ACHN (cell line): ENCODE measurements at regions not wholly inside any gene's neighbourhood (a gene's known extent, or its start where the extent isn't known, plus 50 kb on each side); places are given as distances from the start of the nearest gene placed in this dataset.

Source experiments
- DNase-seq: peaks from one replicate; pipeline ENCODE4 v3.0.0-alpha.2; 2015
- in situ Hi-C: cut with HindIII; loops from 2 replicates; pipeline ENCODE4 v1.10.0; 2017; ENCODE audit warnings: low sequenced_read_pairs, low pct_ligation_motif_present, low pct_unique_long_range_greater_than_20kb

- in situ Hi-C loops, result no loop called here
- no peak for DNase-seq
These were observed 134.4 kb downstream of the WNT5A start for GRCh38 chr3:55352668-55353067.

GRCh38 chr3:55349851-55350250 is 137.3 kb downstream of the WNT5A start:
- no peak for DNase-seq
- in situ Hi-C loops, result no loop called here

DNA sequence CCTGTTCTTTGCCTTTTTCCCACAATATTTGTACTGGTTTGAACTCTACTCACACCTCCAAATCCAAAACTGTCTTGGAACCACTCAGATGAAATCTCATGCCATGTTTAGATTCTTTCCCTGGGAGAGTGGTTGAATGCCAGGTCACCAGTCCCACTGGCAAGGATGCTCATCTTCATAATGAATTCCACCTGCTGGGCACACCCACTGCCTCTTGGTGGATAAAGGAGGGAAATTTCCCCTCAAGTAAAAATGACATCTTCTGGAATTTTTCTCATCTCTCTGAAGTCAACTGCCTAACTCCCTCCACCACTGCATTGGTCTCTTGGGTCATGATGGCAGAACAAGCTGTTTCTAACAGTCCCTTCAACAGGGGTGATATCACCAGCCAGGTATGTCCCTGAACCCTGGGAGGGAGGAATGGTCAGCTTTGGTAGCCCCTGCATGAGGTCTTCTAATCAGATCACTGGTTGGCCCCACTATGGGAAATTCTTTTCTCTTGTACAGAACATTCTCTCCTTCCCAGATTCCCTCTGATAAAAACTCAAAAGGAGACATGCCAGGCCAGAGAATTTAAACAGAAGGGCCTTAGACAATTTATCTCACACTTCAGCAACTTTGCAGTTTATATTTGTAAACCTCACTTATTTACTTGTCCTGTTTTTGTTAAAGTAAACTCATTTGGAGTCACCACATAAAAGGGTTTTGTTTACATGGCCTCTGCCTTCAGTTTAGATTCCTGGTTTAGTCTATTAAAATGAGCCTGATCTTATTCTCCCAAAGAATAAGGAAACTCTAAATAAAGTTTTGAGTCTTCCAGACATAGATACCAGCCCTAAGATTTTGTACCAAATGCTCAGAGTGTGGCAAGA is 143.4 kb downstream of the WNT5A start:
- DNase-seq, result no peak
- in situ Hi-C loops, result no loop called here

GRCh38 chr3:55341502-55342031 is 145.5 kb downstream of the WNT5A start:
- in situ Hi-C loops, result no loop called here
- no peak for DNase-seq

GRCh38 chr3:55339819-55340218 is 147.3 kb downstream of the WNT5A start:
- no peak for DNase-seq
- in situ Hi-C loops, result no loop called here

DNA sequence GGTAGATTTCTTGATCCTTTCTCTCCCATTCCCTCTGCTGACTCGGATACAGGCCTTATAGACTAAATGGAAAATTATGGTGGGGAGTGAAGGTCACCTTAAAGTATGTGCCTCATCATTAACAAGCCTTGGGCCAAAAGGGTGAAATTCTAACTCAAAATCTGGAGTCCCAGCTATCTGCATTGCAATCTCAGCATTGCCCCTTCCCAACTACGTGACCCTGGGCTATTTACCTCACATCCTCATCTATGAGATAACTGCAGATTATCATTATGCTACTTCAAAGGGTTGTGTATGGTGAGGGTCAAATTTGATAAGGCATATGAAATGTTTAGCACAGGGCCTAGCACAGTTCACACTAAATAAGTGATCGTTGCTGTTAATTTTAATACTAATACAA is 147.7 kb downstream of the WNT5A start:
- in situ Hi-C loops, result no loop called here
- no peak for DNase-seq

- in situ Hi-C loops, result no loop called here
- no peak for DNase-seq
These were observed 149.4 kb downstream of the WNT5A start for GRCh38 chr3:55337641-55338180.

DNA sequence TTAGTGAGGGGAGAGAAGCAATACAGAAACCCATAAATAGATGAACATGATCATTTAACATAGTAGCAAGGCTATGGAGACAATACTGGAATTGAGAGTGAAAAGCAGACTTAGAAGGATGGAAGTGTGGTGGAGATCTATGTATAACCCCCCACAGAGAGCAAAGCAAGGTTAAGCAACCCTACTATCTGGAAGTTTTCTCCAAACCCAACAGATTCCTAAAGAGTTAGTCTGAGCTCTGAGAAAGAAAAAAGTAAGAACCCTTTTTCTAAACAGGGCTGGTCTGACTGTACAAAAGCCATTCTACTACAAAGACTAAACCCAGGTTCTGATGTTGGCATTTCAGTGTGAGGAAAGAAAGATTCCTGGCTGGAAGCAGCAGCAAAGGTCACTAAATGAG is 153.2 kb downstream of the WNT5A start:
- in situ Hi-C loops, result no loop called here
- DNase-seq, result no peak

DNA sequence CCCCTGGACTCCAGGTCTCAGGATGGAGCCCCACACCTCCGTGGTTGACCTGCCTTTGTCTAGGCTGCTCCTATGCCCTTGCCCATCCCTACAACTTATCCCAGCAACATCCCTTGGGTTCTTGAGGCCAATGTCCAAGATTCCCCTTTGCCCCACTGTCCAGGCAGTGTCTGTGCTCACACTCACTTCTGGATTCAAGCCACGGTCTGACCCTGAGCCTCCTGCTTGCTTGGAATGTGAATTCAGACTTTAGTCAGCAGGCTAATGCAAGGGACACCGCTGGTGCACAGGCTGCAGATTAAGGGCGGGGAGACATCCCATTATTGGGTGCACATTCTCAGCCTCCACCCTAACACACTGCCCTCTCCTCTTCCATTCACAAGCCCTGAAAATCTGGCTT is 154.1 kb downstream of the WNT5A start:
- in situ Hi-C loops, result no loop called here
- DNase-seq, result no peak

GRCh38 chr3:55332176-55332575 is 154.9 kb downstream of the WNT5A start:
- no peak for DNase-seq
- in situ Hi-C loops, result no loop called here

- in situ Hi-C loops, result no loop called here
- DNase-seq, result no peak
These were observed 155.6 kb downstream of the WNT5A start for GRCh38 chr3:55331524-55331923.

DNA sequence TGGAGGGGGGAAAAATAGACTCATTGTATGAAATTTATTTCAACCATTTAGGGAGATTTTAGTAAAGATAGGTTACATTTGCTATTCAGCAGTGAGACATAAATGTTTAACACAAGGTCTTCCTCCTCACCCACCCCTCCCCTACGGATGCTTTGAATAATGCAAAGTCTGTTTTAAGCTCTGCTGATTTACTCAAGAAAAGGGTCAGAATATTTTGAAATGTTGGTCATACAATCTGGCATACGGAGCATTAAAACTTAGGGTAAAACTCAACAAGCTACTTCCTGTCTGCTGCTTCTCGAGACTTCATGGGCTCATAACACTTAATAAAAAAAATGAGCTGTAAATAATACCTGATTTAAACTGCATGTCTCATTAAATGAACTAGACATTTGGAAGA is 156.3 kb downstream of the WNT5A start:
- DNase-seq, result peak; percentile 14
- in situ Hi-C loops, result no loop called here

- DNase-seq, result peak; percentile 89
- in situ Hi-C loops, result no loop called here
These were observed 156.8 kb downstream of the WNT5A start for GRCh38 chr3:55330355-55330754.

DNA sequence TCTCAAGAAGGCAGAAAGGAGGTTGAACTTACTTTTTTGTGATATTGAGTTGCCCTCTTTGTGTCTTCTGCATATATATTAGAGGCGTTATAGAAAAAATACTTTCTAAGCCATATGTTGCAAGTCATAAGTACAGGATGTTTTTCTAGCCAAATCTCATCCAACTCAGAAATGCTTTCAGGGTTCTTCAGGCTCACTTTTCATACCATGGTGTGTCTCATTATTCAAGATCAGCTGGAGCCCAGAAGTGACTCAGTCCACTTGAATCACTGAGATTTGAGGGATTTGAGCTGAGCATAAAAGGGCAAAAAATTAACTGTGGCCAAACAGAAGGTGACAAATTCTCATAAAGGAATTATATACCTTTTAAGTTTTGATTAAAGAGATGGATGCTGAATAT is 157.3 kb downstream of the WNT5A start:
- DNase-seq, result peak; percentile 63

DNA sequence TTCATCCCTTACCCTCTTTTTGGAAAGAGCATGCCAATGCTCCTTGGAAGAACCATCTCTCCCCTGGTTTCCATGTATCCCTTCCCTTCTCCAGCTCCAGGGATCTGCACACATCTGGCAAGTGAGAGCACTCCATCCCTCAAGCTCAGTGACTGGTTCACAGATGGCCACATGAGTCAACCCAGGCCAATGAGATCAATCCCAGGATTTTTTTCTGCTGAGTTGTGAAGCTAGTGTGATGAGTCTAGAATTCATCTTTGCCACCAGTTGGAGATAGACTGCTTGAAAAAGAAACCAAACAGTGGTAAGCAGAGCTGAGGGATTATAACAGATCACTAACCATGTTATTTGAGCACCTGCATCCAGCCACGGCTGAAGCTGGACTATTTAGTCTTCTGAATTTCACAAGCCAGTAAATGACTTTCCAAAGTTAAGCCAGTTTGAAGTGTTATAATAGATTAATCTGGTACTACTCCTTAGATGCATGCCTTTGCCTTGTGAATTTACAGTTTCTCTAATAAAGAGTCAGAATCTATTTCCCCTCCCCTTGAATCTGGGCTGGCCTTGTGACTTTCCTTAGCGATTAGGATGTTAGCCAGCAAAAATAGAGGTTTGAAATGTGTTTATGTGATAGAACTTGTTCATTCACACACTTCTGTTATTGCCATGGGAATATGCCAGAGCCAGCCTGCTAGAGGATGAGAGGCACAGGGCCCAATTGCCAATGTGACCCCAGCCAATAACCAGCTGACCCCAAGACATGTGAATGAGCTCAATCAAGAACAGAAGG is 159.8 kb downstream of the WNT5A start:
- peak; percentile 49 for DNase-seq
- in situ Hi-C loops, result no loop called here

More for the DNA sequence above, 157.3 kb downstream of the WNT5A start:
- in situ Hi-C loops, result no loop called here

- DNase-seq, result no peak
- in situ Hi-C loops, result no loop called here
These were observed 164.5 kb downstream of the WNT5A start for GRCh38 chr3:55322638-55323037.

- DNase-seq, result no peak
- in situ Hi-C loops, result no loop called here
These were observed 166.2 kb downstream of the WNT5A start for GRCh38 chr3:55320928-55321327.

DNA sequence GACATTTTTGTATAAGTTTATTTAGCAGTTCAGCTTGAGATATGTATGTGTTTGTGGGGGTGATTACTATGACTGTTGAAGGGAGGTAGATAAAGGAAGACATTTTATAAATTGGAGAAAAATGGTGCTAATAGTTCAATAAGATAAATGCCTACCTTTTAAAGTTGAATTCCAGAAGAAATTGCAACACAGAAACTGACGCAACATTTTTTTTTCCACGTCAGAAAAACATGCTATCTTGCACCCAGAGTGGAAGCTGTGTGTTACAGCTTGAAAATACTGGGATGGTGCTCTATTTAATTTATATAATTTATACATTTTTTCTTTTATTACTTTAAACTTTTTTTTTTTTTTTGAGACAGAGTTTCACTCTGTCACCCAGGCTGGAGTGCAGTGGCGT is 171.7 kb downstream of the WNT5A start:
- in situ Hi-C loops, result no loop called here
- DNase-seq, result no peak

- in situ Hi-C loops, result no loop called here
- no peak for DNase-seq
These were observed 173.4 kb downstream of the WNT5A start for GRCh38 chr3:55313666-55314065.
